Ovary (tissue), 3 donors: ENCODE measurements at regions not wholly inside any gene's neighbourhood (a gene's known extent, or its start where the extent isn't known, plus 50 kb on each side); places are given as distances from the start of the nearest gene placed in this dataset.

Experiments used
- CTCF ChIP-seq, 3 donors: fragments of 450-650 bp in 2 of 3; fragments of 200-600 bp in 1 of 3; IDR thresholded peaks; one replicate each; pipeline versions ENCODE4 v1.5.1 to v1.8.0; 2016 to 2022; ENCODE audit warnings: antibody characterized with exemption in 3 of 3, mild to moderate bottlenecking in 1 of 3
- EP300 ChIP-seq: sonication (generic); formaldehyde crosslinking; IDR thresholded peaks from one replicate; pipeline ENCODE4 v1.6.1; 2017; ENCODE audit warnings: antibody characterized with exemption
- POLR2A ChIP-seq: fragments of 450-650 bp; IDR thresholded peaks from one replicate; pipeline ENCODE4 v1.6.1; 2017; ENCODE audit warnings: antibody characterized with exemption, mild to moderate bottlenecking, moderate library complexity
- donor health status: DM: no; HTN: no; CAD: no.

GRCh38 chr3:144477593-144477992 lies 506.0 kb downstream of the DIPK2A start:
- TF ChIP-seq CTCF (IDR thresholded peaks at IDR 0.05) (no peak), POLR2A (no peak), EP300 (no peak)
